K562 (cell line): ENCODE measurements at regions not wholly inside any gene's neighbourhood (a gene's known extent, or its start where the extent isn't known, plus 50 kb on each side); places are given as distances from the start of the nearest gene placed in this dataset.

Experiments
- ASH1L ChIP-seq: fragments of 450-650 bp; IDR thresholded peaks from 2 replicates; pipeline ENCODE4 v1.6.1; 2018; ENCODE audit warnings: borderline replicate concordance, mild to moderate bottlenecking, low read depth; ENCODE audit not compliant: partially characterized antibody
- CBFA2T3 ChIP-seq: fragments of 450-650 bp; IDR thresholded peaks from 2 replicates; pipeline ENCODE4 v1.6.1; 2017
- CBX1 ChIP-seq: sonication (generic); IDR thresholded peaks from 2 replicates; pipeline ENCODE4 v1.6.1; 2016; ENCODE audit warnings: antibody characterized with exemption, low read depth, mild to moderate bottlenecking
- POLR2AphosphoS5 ChIP-seq: IDR thresholded peaks from 2 replicates; pipeline ENCODE4 v1.6.1; 2011; ENCODE audit warnings: mild to moderate bottlenecking, low read depth, low read length, moderate library complexity; ENCODE audit not compliant: control insufficient read depth, insufficient read depth
- RBM14 ChIP-seq: fragments of 200-400 bp; formaldehyde crosslinking; IDR thresholded peaks from 2 replicates; pipeline ENCODE4 v1.6.1; 2018; ENCODE audit warnings: low read depth, mild to moderate bottlenecking, low read length, moderate library complexity, borderline replicate concordance; ENCODE audit not compliant: insufficient read depth
- SRF ChIP-seq, 2 experiments: fragments of 250-450, 450-650 bp in 1 of 2; sonication (Bioruptor Pico) in 1 of 2; sonication (generic) in 1 of 2; formaldehyde crosslinking; IDR thresholded peaks; 2 replicates each; pipeline versions ENCODE4 v1.5.0 to v1.5.1; 2020 to 2022; ENCODE audit warnings: mild to moderate bottlenecking in 1 of 2, missing genetic modification reagents in 1 of 2
- ZNF140 ChIP-seq: fragments of 250-450 bp; sonication (Bioruptor Pico); IDR thresholded peaks from 2 replicates; pipeline ENCODE4 v1.8.0; 2021; ENCODE audit warnings: moderate library complexity, mild to moderate bottlenecking, inconsistent platforms
- TF ChIP-seq, protein P1 (sequence below), 2 experiments: fragments of 200-800 bp in 1 of 2; sonication (Bioruptor generic) in 1 of 2; sonication (generic) in 1 of 2; formaldehyde crosslinking in 1 of 2; IDR thresholded peaks in 1 of 2; conservative IDR thresholded peaks in 1 of 2; 2 replicates each; pipeline versions ENCODE4 v1.5.0 to v1.6.1; 2016 to 2020; ENCODE audit warnings: missing compliant biosample characterization in 1 of 2, missing genetic modification characterization in 1 of 2, missing genetic modification reagents in 1 of 2
- TF ChIP-seq, protein P2 (sequence below): sonication (generic); formaldehyde crosslinking; IDR thresholded peaks from 2 replicates; pipeline ENCODE4 v1.8.0; 2022; ENCODE audit warnings: mild to moderate bottlenecking, missing genetic modification reagents

DNA sequence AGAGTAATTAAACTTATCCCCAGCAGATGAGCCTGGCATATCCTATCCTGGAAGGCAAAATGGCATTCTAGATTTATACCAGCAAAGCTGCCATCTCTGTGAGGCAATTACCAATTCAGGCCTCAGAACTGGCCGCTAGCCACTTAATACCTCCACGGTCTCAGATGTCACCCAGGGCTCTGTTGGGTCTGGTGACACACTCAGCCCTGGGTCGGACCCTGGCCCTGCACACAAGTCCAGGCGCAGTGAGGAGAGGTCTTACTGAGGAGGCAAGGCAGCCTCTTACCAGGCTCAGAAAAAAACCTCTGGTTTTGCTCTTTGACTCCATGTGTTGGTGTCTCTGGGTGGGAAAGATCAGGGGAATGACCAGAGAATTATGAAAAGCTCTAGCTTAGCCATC, 186.6 kb downstream of the EMX2 start (continued):
- TF ChIP-seq RBM14 (no peak), CBX1 (no peak), CBFA2T3 (no peak), SRF (CRISPR knock-in tag; IDR thresholded peaks at IDR 0.05) (no peak), POLR2AphosphoS5 (no peak), ZNF140 (CRISPR knock-in tag) (no peak), ASH1L (no peak)
- TF ChIP-seq, protein P1, sequence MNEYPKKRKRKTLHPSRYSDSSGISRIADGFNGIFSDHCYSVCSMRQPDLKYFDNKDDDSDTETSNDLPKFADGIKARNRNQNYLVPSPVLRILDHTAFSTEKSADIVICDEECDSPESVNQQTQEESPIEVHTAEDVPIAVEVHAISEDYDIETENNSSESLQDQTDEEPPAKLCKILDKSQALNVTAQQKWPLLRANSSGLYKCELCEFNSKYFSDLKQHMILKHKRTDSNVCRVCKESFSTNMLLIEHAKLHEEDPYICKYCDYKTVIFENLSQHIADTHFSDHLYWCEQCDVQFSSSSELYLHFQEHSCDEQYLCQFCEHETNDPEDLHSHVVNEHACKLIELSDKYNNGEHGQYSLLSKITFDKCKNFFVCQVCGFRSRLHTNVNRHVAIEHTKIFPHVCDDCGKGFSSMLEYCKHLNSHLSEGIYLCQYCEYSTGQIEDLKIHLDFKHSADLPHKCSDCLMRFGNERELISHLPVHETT (CRISPR knock-in tag; conservative IDR thresholded peaks at IDR 0.05 in 1 of 2, IDR thresholded peaks at IDR 0.05 in 1 of 2), result no peak
- TF ChIP-seq, protein P2, sequence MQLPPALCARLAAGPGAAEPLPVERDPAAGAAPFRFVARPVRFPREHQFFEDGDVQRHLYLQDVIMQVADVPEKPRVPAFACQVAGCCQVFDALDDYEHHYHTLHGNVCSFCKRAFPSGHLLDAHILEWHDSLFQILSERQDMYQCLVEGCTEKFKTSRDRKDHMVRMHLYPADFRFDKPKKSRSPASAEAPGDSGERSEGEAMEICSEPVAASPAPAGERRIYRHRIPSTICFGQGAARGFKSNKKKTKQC (CRISPR knock-in tag), result no peak
